ENCODE measurements at regions not wholly inside any gene's neighbourhood (a gene's known extent, or its start where the extent isn't known, plus 50 kb on each side); places are given as distances from the start of the nearest gene placed in this dataset.

GRCh38 chr2:144067506-144067905 lies 452.4 kb downstream of the ZEB2 start:
- Histone ChIP-seq H3K9ac (ENCODE audit: low read depth in 2 of 2, low read length in 2 of 2) (no peak overlapping the region), H3K4me1 (no peaks in the 10 kb centered on the region), H3K27ac (no peak overlapping the region), H3K4me3 (no peak overlapping the region), H3K36me3 (no peaks in the 10 kb centered on the region), H3K9me3 (no peaks in the 10 kb centered on the region), H3K27me3 (no peaks in the 10 kb centered on the region)
- intact Hi-C loops (cut with DNase I), result no loop called here
- DNase-seq, result no peak
- TF ChIP-seq, protein P1, sequence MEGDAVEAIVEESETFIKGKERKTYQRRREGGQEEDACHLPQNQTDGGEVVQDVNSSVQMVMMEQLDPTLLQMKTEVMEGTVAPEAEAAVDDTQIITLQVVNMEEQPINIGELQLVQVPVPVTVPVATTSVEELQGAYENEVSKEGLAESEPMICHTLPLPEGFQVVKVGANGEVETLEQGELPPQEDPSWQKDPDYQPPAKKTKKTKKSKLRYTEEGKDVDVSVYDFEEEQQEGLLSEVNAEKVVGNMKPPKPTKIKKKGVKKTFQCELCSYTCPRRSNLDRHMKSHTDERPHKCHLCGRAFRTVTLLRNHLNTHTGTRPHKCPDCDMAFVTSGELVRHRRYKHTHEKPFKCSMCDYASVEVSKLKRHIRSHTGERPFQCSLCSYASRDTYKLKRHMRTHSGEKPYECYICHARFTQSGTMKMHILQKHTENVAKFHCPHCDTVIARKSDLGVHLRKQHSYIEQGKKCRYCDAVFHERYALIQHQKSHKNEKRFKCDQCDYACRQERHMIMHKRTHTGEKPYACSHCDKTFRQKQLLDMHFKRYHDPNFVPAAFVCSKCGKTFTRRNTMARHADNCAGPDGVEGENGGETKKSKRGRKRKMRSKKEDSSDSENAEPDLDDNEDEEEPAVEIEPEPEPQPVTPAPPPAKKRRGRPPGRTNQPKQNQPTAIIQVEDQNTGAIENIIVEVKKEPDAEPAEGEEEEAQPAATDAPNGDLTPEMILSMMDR (IDR thresholded peaks at IDR 0.05), result no peak

DNA sequence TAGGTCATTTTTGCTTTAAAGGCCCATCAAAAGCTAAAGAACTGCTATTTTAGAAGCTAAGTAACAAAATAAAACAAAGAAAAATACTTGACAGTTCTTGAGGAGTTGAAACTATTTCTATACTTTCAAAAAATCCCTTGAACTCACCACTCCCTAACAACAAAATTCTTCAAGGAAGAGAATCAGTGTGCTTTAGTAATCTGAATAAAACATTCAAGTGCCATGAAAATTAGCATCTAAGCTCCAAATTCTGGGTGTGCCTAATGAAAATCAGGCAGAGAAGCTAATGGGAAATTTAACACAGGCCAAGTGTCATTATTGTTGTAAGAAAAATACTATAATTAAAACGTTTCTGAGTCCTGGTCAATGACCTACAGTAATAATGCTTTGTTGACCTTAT lies 456.3 kb downstream of the ZEB2 start:
- TF ChIP-seq, protein P1 (IDR thresholded peaks at IDR 0.05), result no peak
- Histone ChIP-seq H3K27me3 (no peaks in the 10 kb centered on the region), H3K9me3 (no peaks in the 10 kb centered on the region), H3K4me3 (no peak overlapping the region), H3K9ac (ENCODE audit: low read depth in 2 of 2, low read length in 2 of 2) (no peak overlapping the region), H3K27ac (no peak overlapping the region), H3K4me1 (no peaks in the 10 kb centered on the region), H3K36me3 (no peaks in the 10 kb centered on the region)
- intact Hi-C loops (cut with DNase I), result no loop called here
- no peak for DNase-seq

GRCh38 chr2:144054911-144055310 lies 465.0 kb downstream of the ZEB2 start:
- H3K4me1 ChIP-seq, result no peaks in the 10 kb centered on the region
- H3K9ac ChIP-seq (ENCODE audit: low read depth in 2 of 2, low read length in 2 of 2), result no peak overlapping the region
- no peaks in the 10 kb centered on the region for H3K36me3 ChIP-seq
- no peak overlapping the region for H3K27ac ChIP-seq
- TF ChIP-seq, protein P1 (IDR thresholded peaks at IDR 0.05), result no peak
- intact Hi-C loops (cut with DNase I), result no loop called here
- H3K4me3 ChIP-seq, result no peak overlapping the region
- no peaks in the 10 kb centered on the region for H3K27me3 ChIP-seq
- H3K9me3 ChIP-seq, result no peaks in the 10 kb centered on the region
- DNase-seq, result no peak

- no peaks in the 10 kb centered on the region for H3K9me3 ChIP-seq
- H3K27ac ChIP-seq, result no peak overlapping the region
- H3K27me3 ChIP-seq, result no peaks in the 10 kb centered on the region
- no peak overlapping the region for H3K4me3 ChIP-seq
- H3K9ac ChIP-seq (ENCODE audit: low read depth in 2 of 2, low read length in 2 of 2), result no peak overlapping the region
- intact Hi-C loops (cut with DNase I), result no loop called here
- TF ChIP-seq, protein P1 (IDR thresholded peaks at IDR 0.05), result no peak
- H3K4me1 ChIP-seq, result no peaks in the 10 kb centered on the region
- H3K36me3 ChIP-seq, result no peaks in the 10 kb centered on the region
- no peak for DNase-seq
These were observed 467.8 kb downstream of the ZEB2 start for GRCh38 chr2:144052083-144052482.

DNA sequence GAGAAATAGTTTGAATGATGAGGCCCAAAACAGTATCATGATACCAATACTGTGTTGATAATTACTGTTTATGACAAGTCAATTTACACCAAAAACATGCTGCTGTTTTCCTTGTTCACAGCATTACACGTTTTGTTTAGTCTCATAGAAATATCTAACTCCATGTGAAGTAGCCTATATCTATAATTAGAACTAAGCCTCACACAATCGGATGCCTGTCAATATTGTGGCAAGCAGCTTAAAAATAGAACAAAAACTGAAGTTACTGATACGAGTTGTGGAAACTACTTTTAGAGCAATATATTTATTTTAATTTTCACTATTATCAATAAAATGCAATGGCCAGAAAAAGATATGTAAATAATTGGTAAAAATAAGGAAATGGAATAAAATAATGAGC lies 470.8 kb downstream of the ZEB2 start:
- DNase-seq, result no peak
- TF ChIP-seq, protein P1 (IDR thresholded peaks at IDR 0.05), result no peak
- Histone ChIP-seq H3K27ac (no peak overlapping the region), H3K9me3 (no peaks in the 10 kb centered on the region), H3K4me3 (no peak overlapping the region), H3K9ac (ENCODE audit: low read depth in 2 of 2, low read length in 2 of 2) (no peak overlapping the region), H3K36me3 (no peaks in the 10 kb centered on the region), H3K4me1 (no peaks in the 10 kb centered on the region), H3K27me3 (no peaks in the 10 kb centered on the region)
- intact Hi-C loops (cut with DNase I), result no loop called here

- DNase-seq, result no peak
- Histone ChIP-seq H3K27ac (no peak overlapping the region), H3K9me3 (no peaks in the 10 kb centered on the region), H3K27me3 (no peaks in the 10 kb centered on the region), H3K4me3 (no peak overlapping the region), H3K4me1 (no peaks in the 10 kb centered on the region), H3K9ac (ENCODE audit: low read depth in 2 of 2, low read length in 2 of 2) (no peak overlapping the region), H3K36me3 (no peaks in the 10 kb centered on the region)
- TF ChIP-seq, protein P1 (IDR thresholded peaks at IDR 0.05), result no peak
- intact Hi-C loops (cut with DNase I), result no loop called here
These were observed 471.3 kb downstream of the ZEB2 start for GRCh38 chr2:144048631-144049060.
